ENCODE measurements at regions not wholly inside any gene's neighbourhood (a gene's known extent, or its start where the extent isn't known, plus 50 kb on each side); places are given as distances from the start of the nearest gene placed in this dataset.

GRCh38 chr1:108056436-108056990 is 91.5 kb upstream of the VAV3 start:
- no peaks in the 10 kb centered on the region for H3K4me1 ChIP-seq
- 79% methylated on average over 1 of the region's 1 CpG for WGBS (ENCODE audit: missing lambda C conversion rate)
- ATAC-seq (no peak), FAIRE-seq (no peak), DNase-seq (ENCODE audit: low read depth in 1 of 2, low spot score in 1 of 2) (no peak)
- POLR2A ChIA-PET, result no interaction called here
- H3K27ac ChIP-seq, result no peak overlapping the region
- CTCF ChIA-PET, result no interaction called here
- no peak overlapping the region for H3K4me2 ChIP-seq
- H3K9me3 ChIP-seq, result no peaks in the 10 kb centered on the region
- TF ChIP-seq RCOR1 (IDR thresholded peaks at IDR 0.05; ENCODE audit: low read depth, low read length), result no peak
- TF ChIP-seq E2F6 (IDR thresholded peaks at IDR 0.05; ENCODE audit: borderline replicate concordance, low read depth), result no peak
- no peak for TF ChIP-seq ESRRA (IDR thresholded peaks at IDR 0.05; ENCODE audit: borderline replicate concordance, low read length)
- no peak for TF ChIP-seq CTCF (IDR thresholded peaks at IDR 0.05)
- no peak for TF ChIP-seq JUN (IDR thresholded peaks at IDR 0.05)
- TF ChIP-seq HOXB5 (CRISPR knock-in tag; IDR thresholded peaks at IDR 0.05), result no peak
- no peak for TF ChIP-seq POLR2AphosphoS2 (conservative IDR thresholded peaks at IDR 0.05; ENCODE audit: low read length)
- TF ChIP-seq RFX5 (IDR thresholded peaks at IDR 0.05), result no peak
- no peak for TF ChIP-seq ZC3H11A (IDR thresholded peaks at IDR 0.05)
- TF ChIP-seq MAX (IDR thresholded peaks at IDR 0.05), result no peak
- no peak for TF ChIP-seq HOXB13 (CRISPR knock-in tag; IDR thresholded peaks at IDR 0.05; ENCODE audit: low read depth)
- TF ChIP-seq NFE2L2 (conservative IDR thresholded peaks at IDR 0.05; ENCODE audit: low read length), result no peak
- H3K4me3 ChIP-seq, result no peak overlapping the region

DNA sequence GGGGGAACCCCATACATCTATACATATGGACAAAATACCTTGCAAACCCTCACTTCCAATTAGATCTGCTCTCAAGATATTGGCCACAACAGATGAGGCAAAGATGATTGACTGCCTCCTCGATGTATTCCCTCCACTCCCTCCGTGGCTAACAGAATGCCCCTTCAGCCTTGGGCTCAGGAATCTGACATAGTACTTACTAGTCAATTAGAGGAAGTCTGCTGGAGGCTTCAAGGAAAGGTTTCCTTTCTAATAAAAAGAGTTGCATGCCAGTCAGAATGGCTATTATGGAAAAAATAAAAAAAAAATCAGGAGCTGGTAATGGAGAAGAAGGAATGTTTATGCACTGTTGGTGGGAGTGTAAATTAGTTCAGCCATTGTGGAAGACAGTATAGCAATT is 90.4 kb upstream of the VAV3 start:
- POLR2A ChIA-PET, result no interaction called here
- CTCF ChIA-PET, result interaction anchor here (0.6 kb wide), 1 partner anchor 679 kb away, joined by 4 read pairs; no protein-coding TSS in a partner anchor
- H3K9me3 ChIP-seq, result no peaks in the 10 kb centered on the region
- ATAC-seq, result no peak
- H3K4me1 ChIP-seq, result no peaks in the 10 kb centered on the region
- no peak for FAIRE-seq
- H3K4me2 ChIP-seq, result no peak overlapping the region
- H3K4me3 ChIP-seq, result no peak overlapping the region
- no peak overlapping the region for H3K27ac ChIP-seq
- no peak for DNase-seq (ENCODE audit: low read depth in 1 of 2, low spot score in 1 of 2)
- TF ChIP-seq RAD21 (conservative IDR thresholded peaks at IDR 0.05 in 1 of 2, IDR thresholded peaks at IDR 0.05 in 1 of 2) (no peak), CBX2 (IDR thresholded peaks at IDR 0.05; ENCODE audit: borderline replicate concordance, low read depth) (no peak), E2F6 (IDR thresholded peaks at IDR 0.05; ENCODE audit: borderline replicate concordance, low read depth) (no peak), CHD2 (IDR thresholded peaks at IDR 0.05; ENCODE audit: low read length, partially characterized antibody) (no peak)
- WGBS (ENCODE audit: missing lambda C conversion rate), result 0% methylated on average over 2 of the region's 2 CpGs

DNA sequence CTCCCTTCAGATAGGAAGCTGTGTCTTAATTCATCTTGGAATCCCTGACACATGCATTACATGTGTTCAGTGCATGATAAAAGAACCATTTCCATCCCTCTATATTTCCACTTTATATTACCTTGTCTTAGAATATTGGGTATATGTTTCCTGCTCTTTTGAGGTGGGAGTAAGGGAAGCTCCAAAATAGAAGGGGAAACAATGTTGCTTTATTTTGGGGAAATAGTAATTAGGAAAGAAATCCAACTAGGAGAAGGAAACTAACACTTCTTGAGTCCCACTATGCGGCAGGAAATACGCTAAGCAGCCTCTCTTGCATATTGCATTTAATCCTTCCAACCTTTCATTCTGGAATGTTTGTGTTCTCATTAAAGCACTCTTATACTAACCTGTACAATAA is 89.4 kb upstream of the VAV3 start:
- no peak for FAIRE-seq
- TF ChIP-seq RNF2 (IDR thresholded peaks at IDR 0.05; ENCODE audit: borderline replicate concordance, low read depth) (no peak), MYC (IDR thresholded peaks at IDR 0.05; ENCODE audit: borderline replicate concordance, low read length) (no peak), CHD2 (IDR thresholded peaks at IDR 0.05; ENCODE audit: low read length, partially characterized antibody) (no peak), POLR2A (IDR thresholded peaks at IDR 0.05; ENCODE audit: low read length) (no peak), HES2 (IDR thresholded peaks at IDR 0.05) (no peak), MAZ (IDR thresholded peaks at IDR 0.05; ENCODE audit: borderline replicate concordance, low read depth, low read length) (no peak), HOXB5 (CRISPR knock-in tag; IDR thresholded peaks at IDR 0.05) (no peak), ZNF302 (CRISPR knock-in tag; IDR thresholded peaks at IDR 0.05) (no peak), JUNB (IDR thresholded peaks at IDR 0.05) (no peak), FOXS1 (CRISPR knock-in tag; IDR thresholded peaks at IDR 0.05) (no peak), HOXB13 (CRISPR knock-in tag; IDR thresholded peaks at IDR 0.05; ENCODE audit: low read depth) (no peak)
- POLR2A ChIA-PET, result no interaction called here
- Histone ChIP-seq H3K4me1 (no peaks in the 10 kb centered on the region), H3K4me2 (no peak overlapping the region), H3K27ac (no peak overlapping the region), H3K9me3 (no peaks in the 10 kb centered on the region), H3K4me3 (no peak overlapping the region)
- 52% methylated on average over 2 of the region's 2 CpGs for WGBS (ENCODE audit: missing lambda C conversion rate)
- no peak for ATAC-seq
- CTCF ChIA-PET, result no interaction called here
- no peak for DNase-seq (ENCODE audit: low read depth in 1 of 2, low spot score in 1 of 2)
